HG03469 (cell line): ENCODE measurements at regions not wholly inside any gene's neighbourhood (a gene's known extent, or its start where the extent isn't known, plus 50 kb on each side); places are given as distances from the start of the nearest gene placed in this dataset.

ENCODE experiments used
- ATAC-seq: cut with Tn5 transposase; IDR thresholded peaks from one replicate; pipeline ENCODE4 v1.9.1; 2021; ENCODE audit warnings: mild to moderate bottlenecking, moderate library complexity, moderate number of reproducible peaks; ENCODE audit not compliant: unreplicated experiment

DNA sequence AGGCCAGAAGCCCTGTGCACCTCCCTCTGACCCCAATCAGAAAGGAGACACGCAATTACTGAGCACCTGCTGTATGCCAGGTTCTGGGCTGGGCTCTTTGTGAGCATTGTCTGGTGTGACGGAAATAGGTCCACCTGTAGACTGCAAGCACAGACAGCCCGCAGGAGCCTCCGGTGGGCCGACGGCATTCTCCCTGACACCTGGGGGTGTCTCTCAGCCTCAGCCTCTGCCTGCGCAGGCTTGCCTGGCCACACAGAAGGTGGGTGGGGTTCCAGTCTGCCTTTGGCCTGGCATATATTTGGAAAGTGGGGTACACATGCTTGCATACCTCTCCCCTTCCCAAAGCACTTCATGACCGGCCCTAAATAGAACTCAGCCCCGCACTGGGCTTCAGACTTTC lies 129.3 kb downstream of the BUD13 start:
- ATAC-seq: no peak

DNA sequence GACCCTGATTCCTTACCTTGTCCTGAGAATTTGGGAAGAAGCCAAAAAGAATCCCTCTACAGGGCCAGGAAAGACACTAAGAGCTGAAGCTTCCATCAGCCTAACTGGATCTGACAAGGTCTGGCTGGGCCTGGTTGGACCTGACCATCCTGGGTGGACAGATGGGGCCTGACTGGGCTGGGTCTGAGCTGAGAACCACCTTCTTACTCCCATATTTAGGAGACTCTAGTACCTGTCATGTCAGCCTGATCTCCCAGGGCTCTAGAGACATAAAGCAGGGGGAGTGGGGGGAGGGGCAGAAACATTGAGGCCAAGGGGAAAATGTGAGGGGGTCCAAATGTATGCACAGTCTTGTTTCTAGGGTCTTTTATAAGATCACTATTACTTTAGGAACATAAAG lies 129.9 kb downstream of the BUD13 start:
- no peak for ATAC-seq

DNA sequence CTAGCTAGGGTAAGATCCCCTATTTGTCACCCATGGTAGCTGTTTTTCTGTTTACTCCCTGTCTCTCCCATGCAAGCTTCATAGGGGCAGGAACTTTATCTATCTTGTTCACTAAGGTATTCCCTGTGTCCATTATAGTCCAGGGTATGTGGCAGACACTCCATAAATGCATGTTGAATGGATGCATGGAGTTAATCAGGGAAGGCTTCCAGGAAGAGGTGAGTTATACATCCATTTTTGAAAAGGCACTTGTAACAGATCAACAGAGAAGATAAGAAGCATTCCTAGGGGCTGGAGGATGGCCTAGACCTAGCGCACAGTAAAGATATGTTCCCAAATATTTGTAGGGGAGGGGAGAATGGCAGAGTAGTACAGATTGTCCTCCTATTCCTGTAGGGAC lies 130.3 kb downstream of the BUD13 start:
- ATAC-seq: no peak

- ATAC-seq: no peak
These were observed 131.2 kb downstream of the BUD13 start for GRCh38 chr11:116641561-116642045.

GRCh38 chr11:116640641-116641402 lies 132.0 kb downstream of the BUD13 start:
- ATAC-seq: no peak

DNA sequence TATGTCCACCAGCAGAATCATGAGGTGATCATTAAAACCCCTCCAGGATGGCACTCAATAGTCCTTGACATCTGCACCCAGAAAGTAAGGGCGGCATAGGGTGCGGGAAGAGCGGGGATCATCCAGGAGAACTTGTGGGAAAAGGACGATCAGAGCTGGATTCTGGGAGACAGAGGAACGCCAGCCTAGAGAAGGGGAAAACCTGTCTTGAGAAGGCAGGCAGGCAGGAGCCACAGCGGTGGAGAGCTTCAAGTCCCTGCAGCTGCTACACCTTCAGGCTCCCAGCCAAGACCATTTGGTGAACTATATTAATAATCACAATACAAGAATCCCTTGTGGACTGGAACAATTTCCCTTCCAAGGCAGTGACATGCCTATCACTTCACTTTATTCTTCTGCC lies 134.3 kb downstream of the BUD13 start:
- no peak for ATAC-seq

GRCh38 chr11:116637766-116638165 lies 135.0 kb downstream of the BUD13 start:
- no peak for ATAC-seq

DNA sequence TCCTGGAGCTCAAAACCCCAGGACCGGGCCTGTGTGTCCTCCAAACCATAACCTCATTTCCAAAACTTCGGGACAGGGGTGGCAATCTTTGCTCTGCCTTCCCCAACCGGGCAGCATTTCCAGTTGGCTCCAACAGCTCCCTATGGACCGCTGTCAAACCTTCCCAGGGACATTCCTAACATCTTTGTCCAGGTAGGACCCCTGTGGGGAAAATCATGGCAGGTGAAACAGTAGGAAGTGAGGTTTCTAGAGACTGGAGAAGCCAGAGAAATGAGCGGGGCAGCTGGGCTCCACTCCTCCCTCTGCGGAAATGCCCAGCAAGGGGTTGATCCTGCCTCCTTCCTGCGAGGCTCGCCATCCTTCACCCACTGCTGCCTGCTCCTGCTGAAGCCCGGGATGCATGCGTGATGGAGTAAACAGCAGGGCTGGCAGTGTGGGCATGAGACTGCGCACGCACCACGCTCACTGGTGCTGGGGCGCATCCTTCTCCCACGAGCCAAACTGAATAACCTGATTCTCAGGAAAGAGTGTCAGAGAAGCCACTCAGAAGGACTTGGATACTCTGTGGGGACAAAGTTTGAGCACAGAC lies 136.4 kb downstream of the BUD13 start:
- ATAC-seq: no peak

DNA sequence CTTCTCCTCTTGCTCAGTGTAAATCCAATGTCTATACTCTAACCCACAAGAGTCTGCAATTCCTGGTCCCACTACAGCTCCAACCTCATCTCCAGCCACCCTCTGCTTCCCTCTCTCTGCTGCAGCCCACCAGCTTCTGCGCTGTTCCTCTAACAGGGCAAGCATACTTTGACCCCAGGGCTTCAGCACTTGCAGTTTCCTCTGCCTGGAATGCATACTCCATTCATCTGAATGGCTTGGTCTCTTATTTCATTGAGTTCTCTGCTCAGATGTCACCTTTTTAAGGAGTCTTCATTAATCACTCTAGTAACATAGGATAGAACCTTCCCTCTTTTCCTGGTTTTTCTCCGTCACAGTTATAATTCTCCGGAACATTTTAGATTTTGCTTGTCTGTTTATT lies 141.6 kb downstream of the BUD13 start:
- no peak for ATAC-seq

- ATAC-seq: no peak
These were observed 154.3 kb downstream of the BUD13 start for GRCh38 chr11:116618461-116618860.

DNA sequence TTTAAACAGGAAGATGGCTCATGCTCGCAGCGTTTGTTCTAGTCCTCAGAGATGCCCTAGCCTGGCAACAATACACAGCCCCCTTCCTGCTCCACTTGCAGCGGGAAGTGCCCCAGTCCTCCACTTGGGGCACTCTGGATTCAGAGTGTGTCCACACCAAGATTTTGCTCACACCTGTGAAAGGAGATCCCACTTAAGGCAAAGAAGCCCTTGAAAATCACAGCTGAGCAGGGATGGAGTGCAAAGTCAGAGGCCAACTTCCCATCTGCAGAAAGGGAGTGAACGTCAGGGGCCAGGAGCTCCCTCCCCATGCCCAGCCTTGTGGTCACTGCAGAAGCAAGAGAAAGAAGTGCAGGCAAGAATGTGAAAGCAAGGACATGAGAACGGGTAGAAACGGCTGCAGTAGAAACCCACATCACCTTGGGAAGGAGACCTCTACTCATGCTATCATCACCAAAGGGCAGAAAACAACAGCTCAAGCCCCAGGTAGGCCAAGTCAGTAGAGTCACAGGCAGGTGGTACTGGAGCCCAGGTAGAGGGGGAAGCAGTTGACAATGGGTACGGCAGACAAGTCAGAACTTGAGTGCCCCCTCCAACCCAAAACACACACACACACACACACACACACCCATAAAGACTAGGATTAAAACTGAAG lies 157.4 kb downstream of the BUD13 start:
- no peak for ATAC-seq

- no peak for ATAC-seq
These were observed 158.2 kb downstream of the BUD13 start for GRCh38 chr11:116614306-116615210.

DNA sequence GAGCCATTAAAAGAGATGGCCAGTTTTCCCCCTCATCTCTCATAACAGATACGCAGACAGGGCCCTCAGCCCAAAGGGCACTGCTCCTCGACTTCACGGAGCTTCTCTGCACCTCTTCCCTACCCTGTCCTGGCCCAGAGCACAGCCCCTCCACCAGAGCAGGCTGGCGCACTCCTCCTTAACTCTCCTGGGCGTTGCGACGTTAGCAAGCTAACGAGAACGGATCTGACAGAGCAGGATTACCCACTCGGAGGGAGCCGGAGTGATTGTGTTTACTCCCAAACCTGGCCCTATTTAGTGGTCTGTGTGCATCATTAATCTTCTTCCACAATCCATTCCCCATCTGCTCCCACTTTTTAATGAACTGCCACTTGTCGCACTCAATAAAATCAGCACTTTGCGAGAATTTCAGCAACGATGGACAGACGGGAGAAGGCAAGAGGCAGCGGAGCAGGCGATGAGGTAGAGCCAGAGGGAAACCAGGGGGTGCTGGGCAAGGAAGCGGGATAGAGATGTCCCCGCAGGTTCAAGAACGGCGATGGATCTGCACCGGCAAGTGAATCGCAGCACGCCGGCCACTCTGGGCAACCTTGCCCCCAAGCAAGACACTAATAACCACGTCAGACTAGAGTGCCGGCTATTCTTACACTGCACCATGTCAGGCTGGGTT lies 159.4 kb downstream of the BUD13 start:
- no peak for ATAC-seq

DNA sequence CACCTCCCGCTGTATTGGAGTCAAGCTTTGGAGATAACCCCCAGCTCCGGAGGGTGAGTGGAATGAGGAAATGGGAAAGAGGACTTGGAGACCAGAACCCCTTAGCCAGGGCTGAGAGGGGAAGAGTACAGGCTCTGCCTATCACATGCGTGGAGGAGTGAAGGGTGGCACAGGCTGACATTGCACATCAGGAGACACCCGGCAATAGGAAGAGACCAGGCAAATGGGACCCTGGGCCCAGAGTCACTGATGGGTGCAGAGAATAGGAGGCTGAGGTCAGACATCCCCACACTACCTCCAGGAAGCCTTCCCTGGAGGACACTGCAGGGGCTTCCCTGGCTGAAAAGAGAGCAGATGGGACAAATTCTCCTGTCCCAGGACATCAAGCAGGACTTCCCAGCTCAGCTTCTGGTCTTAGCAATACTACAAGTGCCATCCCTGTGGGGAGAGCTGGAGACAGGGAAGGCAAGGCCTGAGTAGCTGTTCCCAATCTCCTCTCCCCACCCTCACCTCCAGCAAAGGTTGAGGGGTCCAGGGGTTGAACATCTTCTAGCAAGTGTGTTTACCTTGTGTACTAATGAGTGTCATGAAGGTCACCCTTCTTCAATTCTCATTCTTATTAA lies 160.7 kb downstream of the BUD13 start:
- no peak for ATAC-seq

- ATAC-seq: no peak
These were observed 162.6 kb downstream of the BUD13 start for GRCh38 chr11:116610190-116610589.

- no peak for ATAC-seq
These were observed 165.8 kb downstream of the BUD13 start for GRCh38 chr11:116607027-116607426.

GRCh38 chr11:116605543-116606459 lies 167.0 kb downstream of the BUD13 start:
- ATAC-seq: no peak

- ATAC-seq: no peak
These were observed 169.0 kb downstream of the BUD13 start for GRCh38 chr11:116603728-116604323.

DNA sequence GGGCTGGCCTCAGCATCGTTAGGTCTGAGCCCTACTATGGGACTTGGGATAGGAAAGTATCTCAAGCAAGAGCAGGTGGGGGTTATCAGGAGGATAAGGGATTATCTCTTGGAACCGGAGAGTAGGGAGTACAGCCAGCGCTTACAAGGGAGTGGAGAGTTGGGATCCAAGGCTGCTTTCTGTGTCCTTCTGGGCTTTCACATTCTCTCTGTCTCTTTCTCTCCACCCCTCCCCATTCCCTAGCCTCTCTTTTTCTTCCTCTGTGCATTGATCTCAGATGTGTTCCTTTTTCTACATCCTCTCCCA lies 170.2 kb downstream of the BUD13 start:
- ATAC-seq: no peak
